ENCODE measurements at regions not wholly inside any gene's neighbourhood (a gene's known extent, or its start where the extent isn't known, plus 50 kb on each side); places are given as distances from the start of the nearest gene placed in this dataset.

DNA sequence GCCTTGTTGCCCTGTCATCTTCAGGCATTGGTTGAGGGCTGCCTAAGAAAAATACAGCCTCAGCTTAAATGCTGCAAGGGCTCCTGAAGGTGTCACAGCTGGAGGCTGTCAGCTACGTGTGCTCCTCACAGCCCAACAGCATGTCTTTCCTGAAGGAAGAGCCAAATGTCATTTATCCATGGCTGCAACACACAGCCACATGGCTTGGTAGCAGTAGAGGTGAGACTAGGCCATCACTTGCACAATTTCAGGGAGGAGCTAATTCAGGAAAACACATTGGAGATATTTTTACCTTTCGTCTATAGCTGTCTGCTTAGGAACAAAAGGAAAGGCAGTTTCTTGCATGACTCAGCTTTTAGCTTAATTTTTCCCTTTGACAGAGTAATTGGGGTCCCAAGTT, 260.7 kb downstream of the SYK start:
- no peak for DNase-seq (ENCODE audit: low spot score in 2 of 2)
- Histone ChIP-seq H3K27ac (no peak overlapping the region), H3K4me1 (peaks cover 32% of the 10 kb centered on the region), H3K4me3 (no peak overlapping the region), H3K9me3 (no peaks in the 10 kb centered on the region), H3K27me3 (no peaks in the 10 kb centered on the region), H3K36me3 (no peaks in the 10 kb centered on the region)
- TF ChIP-seq EP300 (IDR thresholded peaks at IDR 0.05) (no peak), POLR2AphosphoS5 (IDR thresholded peaks at IDR 0.05) (no peak), POLR2A (IDR thresholded peaks at IDR 0.05) (no peak)
- TF ChIP-seq, protein P1, sequence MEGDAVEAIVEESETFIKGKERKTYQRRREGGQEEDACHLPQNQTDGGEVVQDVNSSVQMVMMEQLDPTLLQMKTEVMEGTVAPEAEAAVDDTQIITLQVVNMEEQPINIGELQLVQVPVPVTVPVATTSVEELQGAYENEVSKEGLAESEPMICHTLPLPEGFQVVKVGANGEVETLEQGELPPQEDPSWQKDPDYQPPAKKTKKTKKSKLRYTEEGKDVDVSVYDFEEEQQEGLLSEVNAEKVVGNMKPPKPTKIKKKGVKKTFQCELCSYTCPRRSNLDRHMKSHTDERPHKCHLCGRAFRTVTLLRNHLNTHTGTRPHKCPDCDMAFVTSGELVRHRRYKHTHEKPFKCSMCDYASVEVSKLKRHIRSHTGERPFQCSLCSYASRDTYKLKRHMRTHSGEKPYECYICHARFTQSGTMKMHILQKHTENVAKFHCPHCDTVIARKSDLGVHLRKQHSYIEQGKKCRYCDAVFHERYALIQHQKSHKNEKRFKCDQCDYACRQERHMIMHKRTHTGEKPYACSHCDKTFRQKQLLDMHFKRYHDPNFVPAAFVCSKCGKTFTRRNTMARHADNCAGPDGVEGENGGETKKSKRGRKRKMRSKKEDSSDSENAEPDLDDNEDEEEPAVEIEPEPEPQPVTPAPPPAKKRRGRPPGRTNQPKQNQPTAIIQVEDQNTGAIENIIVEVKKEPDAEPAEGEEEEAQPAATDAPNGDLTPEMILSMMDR (IDR thresholded peaks at IDR 0.05): no peak
- WGBS: 95% methylated on average over 2 of the region's 2 CpGs

DNA sequence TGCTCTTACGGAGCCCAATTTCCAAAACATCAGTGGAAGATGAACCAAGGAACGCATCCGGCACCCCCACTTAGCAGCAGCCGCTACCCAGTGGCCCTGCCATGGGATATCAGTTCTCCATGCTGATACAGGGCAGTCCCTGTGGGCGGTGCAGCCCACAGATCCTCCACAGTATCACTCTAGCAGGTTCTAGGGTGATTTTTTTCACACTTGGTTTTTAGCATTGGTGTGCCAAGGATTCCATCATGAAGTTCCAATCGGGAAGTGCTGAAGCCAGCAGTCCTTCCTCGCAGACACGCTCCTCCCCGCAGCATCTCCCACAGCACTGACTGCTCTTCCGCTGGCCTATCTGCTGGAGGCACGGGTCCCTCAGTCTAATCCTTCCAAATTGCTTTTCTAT, 261.9 kb downstream of the SYK start:
- Histone ChIP-seq H3K36me3 (no peaks in the 10 kb centered on the region), H3K4me3 (no peak overlapping the region), H3K9me3 (no peaks in the 10 kb centered on the region), H3K27me3 (no peaks in the 10 kb centered on the region), H3K27ac (no peak overlapping the region), H3K4me1 (peaks cover 32% of the 10 kb centered on the region)
- TF ChIP-seq, protein P1 (IDR thresholded peaks at IDR 0.05): no peak
- TF ChIP-seq POLR2AphosphoS5 (IDR thresholded peaks at IDR 0.05) (no peak), POLR2A (IDR thresholded peaks at IDR 0.05) (no peak), EP300 (IDR thresholded peaks at IDR 0.05) (no peak)
- no peak for DNase-seq (ENCODE audit: low spot score in 2 of 2)
- 95% methylated on average over 11 of the region's 11 CpGs for WGBS

DNA sequence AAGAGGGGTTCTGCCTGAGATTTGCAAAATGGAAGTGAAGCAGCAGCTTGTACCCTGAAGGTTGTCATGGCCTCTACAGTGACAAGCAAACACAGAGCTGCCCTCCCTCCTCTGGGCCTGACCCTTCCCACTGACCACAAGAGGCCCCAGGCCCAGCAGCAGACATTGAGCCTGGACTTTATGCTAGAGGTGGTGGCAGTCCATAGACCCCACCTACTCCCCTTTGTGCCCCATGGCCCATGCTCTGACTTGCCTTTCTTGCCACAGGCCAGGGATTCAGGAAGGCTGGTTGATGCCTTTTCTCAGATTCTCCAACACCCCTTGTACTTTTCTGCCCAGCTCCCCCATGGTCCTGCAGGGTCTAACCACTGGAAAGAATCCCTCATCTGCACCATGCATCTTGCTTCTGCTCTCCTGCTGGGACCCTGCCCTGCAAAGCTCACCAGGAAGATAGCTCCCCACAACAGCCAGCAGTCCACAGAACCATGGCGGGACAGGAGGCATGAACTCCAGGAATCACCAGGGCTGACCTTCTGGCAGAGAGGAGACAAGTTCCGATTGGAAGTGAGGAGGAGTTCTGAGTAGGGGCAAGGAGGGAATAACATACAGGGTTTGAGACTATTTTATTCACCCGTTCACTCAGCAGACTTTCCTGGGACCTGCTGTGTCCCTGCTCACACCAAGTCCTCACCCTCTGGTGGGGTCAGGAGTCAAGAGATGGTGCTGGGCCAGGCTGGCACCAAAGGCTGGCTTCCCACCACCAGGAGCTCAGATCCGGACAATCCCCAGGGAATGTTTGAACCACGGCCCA, 263.8 kb downstream of the SYK start:
- DNase-seq (ENCODE audit: low spot score in 2 of 2): no peak
- Histone ChIP-seq H3K27me3 (no peaks in the 10 kb centered on the region), H3K36me3 (no peaks in the 10 kb centered on the region), H3K4me3 (no peak overlapping the region), H3K9me3 (no peaks in the 10 kb centered on the region), H3K27ac (no peak overlapping the region), H3K4me1 (peaks cover 15% of the 10 kb centered on the region)
- TF ChIP-seq EP300 (IDR thresholded peaks at IDR 0.05) (no peak), POLR2AphosphoS5 (IDR thresholded peaks at IDR 0.05) (no peak), POLR2A (IDR thresholded peaks at IDR 0.05) (no peak)
- TF ChIP-seq, protein P1 (IDR thresholded peaks at IDR 0.05): no peak
- 77% methylated on average over 5 of the region's 5 CpGs for WGBS

DNA sequence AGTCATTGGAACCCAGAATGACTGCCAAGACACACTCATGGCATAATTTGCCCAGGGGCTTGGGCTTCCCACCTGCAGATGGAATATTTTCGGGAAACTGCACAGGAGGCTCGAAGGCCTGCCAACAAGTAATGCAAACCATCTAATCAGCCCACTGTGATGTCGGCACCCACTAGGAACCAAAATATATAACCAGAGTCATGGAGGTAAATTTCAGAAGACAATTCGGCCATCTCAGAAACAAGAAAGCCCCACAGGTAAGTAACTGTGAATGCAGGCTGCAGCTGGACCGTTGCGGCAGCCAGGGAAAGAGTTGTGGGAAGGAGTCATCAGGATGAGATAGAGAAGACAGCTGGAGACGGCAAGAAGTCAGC, 264.4 kb downstream of the SYK start:
- Histone ChIP-seq H3K27ac (no peak overlapping the region), H3K4me1 (peaks cover 11% of the 10 kb centered on the region), H3K27me3 (no peaks in the 10 kb centered on the region), H3K36me3 (no peaks in the 10 kb centered on the region), H3K9me3 (no peaks in the 10 kb centered on the region), H3K4me3 (no peak overlapping the region)
- TF ChIP-seq EP300 (IDR thresholded peaks at IDR 0.05) (no peak), POLR2A (IDR thresholded peaks at IDR 0.05) (no peak), POLR2AphosphoS5 (IDR thresholded peaks at IDR 0.05) (no peak)
- TF ChIP-seq, protein P1 (IDR thresholded peaks at IDR 0.05): no peak
- whole genome bisulfite sequencing: 75% methylated on average over 7 of the region's 7 CpGs
- DNase-seq (ENCODE audit: low spot score in 2 of 2): no peak

DNA sequence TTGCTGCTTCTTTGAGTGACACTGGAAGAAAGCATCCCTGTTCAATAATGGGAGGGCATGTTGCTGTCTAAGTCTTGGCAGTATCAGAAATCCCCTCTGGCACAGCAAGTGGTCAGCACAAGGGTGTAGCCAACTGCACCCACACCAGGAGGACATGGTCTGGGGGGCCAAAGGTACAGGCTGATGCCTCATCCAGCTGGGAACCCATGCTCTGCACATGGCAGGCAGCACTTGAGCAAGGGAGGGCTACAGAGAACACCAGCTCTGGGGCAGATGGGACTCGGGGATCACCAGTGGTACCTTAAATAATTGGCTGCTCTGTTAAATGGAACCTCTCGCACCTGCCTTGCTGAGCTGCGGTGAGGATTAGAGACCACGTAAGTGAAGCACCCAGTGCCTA, 265.2 kb downstream of the SYK start:
- H3K27me3 ChIP-seq: no peaks in the 10 kb centered on the region
- H3K4me3 ChIP-seq: no peak overlapping the region
- no peak for DNase-seq (ENCODE audit: low spot score in 2 of 2)
- peaks cover 11% of the 10 kb centered on the region for H3K4me1 ChIP-seq
- H3K27ac ChIP-seq: no peak overlapping the region
- H3K36me3 ChIP-seq: no peaks in the 10 kb centered on the region
- TF ChIP-seq POLR2A (IDR thresholded peaks at IDR 0.05) (no peak), POLR2AphosphoS5 (IDR thresholded peaks at IDR 0.05) (no peak), EP300 (IDR thresholded peaks at IDR 0.05) (no peak)
- TF ChIP-seq, protein P1 (IDR thresholded peaks at IDR 0.05): no peak
- no peaks in the 10 kb centered on the region for H3K9me3 ChIP-seq
- WGBS: 100% methylated on average over 4 of the region's 4 CpGs
